Suprapubic skin (tissue), 4 donors: ENCODE measurements at regions not wholly inside any gene's neighbourhood (a gene's known extent, or its start where the extent isn't known, plus 50 kb on each side); places are given as distances from the start of the nearest gene placed in this dataset.

Experiments
- DNase-seq, 2 donors: peaks; one replicate each; pipeline ENCODE4 v3.0.0-alpha.2; 2019; ENCODE audit warnings: low spot score in 2 of 2
- H3K27ac ChIP-seq: fragments of 200-600 bp; sonication (generic); one replicate; pipeline ENCODE4 v1.5.1; 2019
- H3K27me3 ChIP-seq: fragments of 200-600 bp; sonication (generic); one replicate; pipeline ENCODE4 v1.5.1; 2019
- H3K36me3 ChIP-seq: fragments of 200-600 bp; sonication (generic); one replicate; pipeline ENCODE4 v1.5.1; 2019
- H3K4me1 ChIP-seq: fragments of 200-600 bp; sonication (generic); one replicate; pipeline ENCODE4 v1.5.1; 2019
- H3K4me3 ChIP-seq: fragments of 200-600 bp; sonication (generic); one replicate; pipeline ENCODE4 v1.5.1; 2019; ENCODE audit warnings: mild to moderate bottlenecking
- H3K9me3 ChIP-seq: fragments of 200-600 bp; sonication (generic); one replicate; pipeline ENCODE4 v1.5.1; 2019
- CTCF ChIP-seq, 2 donors: fragments of 200-600 bp in 1 of 2; fragments of 450-650 bp in 1 of 2; sonication (generic) in 1 of 2; IDR thresholded peaks; one replicate each; pipeline ENCODE4 v1.5.1; 2016 to 2019; ENCODE audit warnings: antibody characterized with exemption in 2 of 2, mild to moderate bottlenecking in 1 of 2, moderate library complexity in 1 of 2
- EP300 ChIP-seq: sonication (generic); formaldehyde crosslinking; IDR thresholded peaks from one replicate; pipeline ENCODE4 v1.6.1; 2017; ENCODE audit warnings: antibody characterized with exemption
- POLR2A ChIP-seq, 2 donors: fragments of 450-650 bp; IDR thresholded peaks; one replicate each; pipeline ENCODE4 v1.6.1; 2017; ENCODE audit warnings: antibody characterized with exemption in 2 of 2, mild to moderate bottlenecking in 2 of 2, moderate library complexity in 2 of 2
- POLR2AphosphoS5 ChIP-seq, 3 donors: sonication (generic); formaldehyde crosslinking; IDR thresholded peaks; one replicate each; pipeline ENCODE4 v1.6.1; 2017; ENCODE audit warnings: antibody characterized with exemption in 3 of 3
- WGBS: methylation state at CpG from one replicate; pipeline ENCODE4 v1.1.5; 2018; 5-methylcytosine and 5-hydroxymethylcytosine counted together

- Histone ChIP-seq H3K4me3 (no peak overlapping the region), H3K9me3 (no peaks in the 10 kb centered on the region), H3K4me1 (no peaks in the 10 kb centered on the region), H3K27ac (no peak overlapping the region), H3K27me3 (no peaks in the 10 kb centered on the region), H3K36me3 (no peaks in the 10 kb centered on the region)
- TF ChIP-seq POLR2A (IDR thresholded peaks at IDR 0.05): no peak
- TF ChIP-seq EP300: no peak
- TF ChIP-seq POLR2AphosphoS5 (IDR thresholded peaks at IDR 0.05): no peak
- TF ChIP-seq CTCF (IDR thresholded peaks at IDR 0.05): no peak
- no peak for DNase-seq
- WGBS: 57% methylated on average over 6 of the region's 6 CpGs
Observed at GRCh38 chr2:180416627-180417026, 409.5 kb upstream of the CWC22 start.

GRCh38 chr2:180413336-180413735, 406.2 kb upstream of the CWC22 start:
- DNase-seq: no peak
- Histone ChIP-seq H3K36me3 (no peaks in the 10 kb centered on the region), H3K27me3 (no peaks in the 10 kb centered on the region), H3K4me1 (no peaks in the 10 kb centered on the region), H3K9me3 (no peaks in the 10 kb centered on the region), H3K27ac (no peak overlapping the region), H3K4me3 (no peak overlapping the region)
- WGBS: 69% methylated on average over 2 of the region's 2 CpGs
- TF ChIP-seq EP300 (no peak), POLR2AphosphoS5 (IDR thresholded peaks at IDR 0.05) (no peak), CTCF (IDR thresholded peaks at IDR 0.05) (no peak), POLR2A (IDR thresholded peaks at IDR 0.05) (no peak)

DNA sequence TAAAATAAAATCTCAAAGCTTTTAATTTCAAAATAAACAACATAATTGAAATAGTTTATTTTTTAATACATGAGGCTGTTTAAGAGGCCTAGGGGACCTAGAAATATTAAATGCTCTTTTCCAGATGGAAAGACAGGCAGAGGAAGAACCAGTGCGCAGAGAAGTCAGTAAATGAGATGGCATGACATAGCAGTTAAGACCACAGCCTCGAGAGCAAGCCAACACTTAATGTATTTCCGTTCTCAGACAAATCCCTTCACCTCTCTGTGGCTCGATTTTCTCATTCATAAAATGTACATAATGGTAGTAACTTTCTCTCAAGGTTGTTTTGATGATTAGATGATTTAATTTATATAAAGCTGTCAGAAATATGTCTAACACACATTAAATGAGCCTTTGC, 405.1 kb upstream of the CWC22 start:
- no peaks in the 10 kb centered on the region for H3K27me3 ChIP-seq
- 53% methylated on average over 4 of the region's 4 CpGs for WGBS
- no peak overlapping the region for H3K27ac ChIP-seq
- H3K9me3 ChIP-seq: no peaks in the 10 kb centered on the region
- H3K4me3 ChIP-seq: no peak overlapping the region
- DNase-seq: no peak
- TF ChIP-seq CTCF (IDR thresholded peaks at IDR 0.05) (no peak), EP300 (no peak), POLR2AphosphoS5 (IDR thresholded peaks at IDR 0.05) (no peak), POLR2A (IDR thresholded peaks at IDR 0.05) (no peak)
- H3K4me1 ChIP-seq: no peaks in the 10 kb centered on the region
- no peaks in the 10 kb centered on the region for H3K36me3 ChIP-seq

GRCh38 chr2:180411661-180412060, 404.6 kb upstream of the CWC22 start:
- Histone ChIP-seq H3K27ac (no peak overlapping the region), H3K9me3 (no peaks in the 10 kb centered on the region), H3K27me3 (no peaks in the 10 kb centered on the region), H3K36me3 (no peaks in the 10 kb centered on the region), H3K4me3 (no peak overlapping the region), H3K4me1 (no peaks in the 10 kb centered on the region)
- DNase-seq: no peak
- 49% methylated on average over 5 of the region's 5 CpGs for WGBS
- TF ChIP-seq EP300: no peak
- TF ChIP-seq CTCF (IDR thresholded peaks at IDR 0.05): no peak
- no peak for TF ChIP-seq POLR2A (IDR thresholded peaks at IDR 0.05)
- TF ChIP-seq POLR2AphosphoS5 (IDR thresholded peaks at IDR 0.05): no peak

DNA sequence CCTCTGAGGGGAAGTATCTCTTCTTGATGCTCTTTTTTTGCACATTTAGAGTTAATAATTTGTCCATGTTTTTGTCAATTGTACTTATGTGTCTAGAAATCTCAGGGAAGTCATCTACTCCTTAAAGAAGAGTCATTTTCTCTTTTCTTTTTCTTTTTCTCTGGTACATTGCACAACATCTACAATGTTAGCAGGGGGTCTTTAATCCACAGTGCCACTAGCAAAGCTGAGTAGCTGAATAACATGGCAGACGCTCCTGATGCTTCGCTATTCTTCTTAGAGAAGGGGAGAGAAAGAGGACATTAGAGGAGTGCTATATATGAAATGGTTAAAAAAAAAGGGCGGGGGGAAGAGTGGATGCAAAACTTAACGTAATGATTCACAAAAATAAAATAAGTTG, 399.6 kb upstream of the CWC22 start:
- Histone ChIP-seq H3K4me1 (no peaks in the 10 kb centered on the region), H3K36me3 (no peaks in the 10 kb centered on the region), H3K4me3 (no peak overlapping the region), H3K9me3 (no peaks in the 10 kb centered on the region), H3K27ac (no peak overlapping the region), H3K27me3 (no peaks in the 10 kb centered on the region)
- no peak for TF ChIP-seq CTCF (IDR thresholded peaks at IDR 0.05)
- TF ChIP-seq EP300: no peak
- no peak for TF ChIP-seq POLR2AphosphoS5 (IDR thresholded peaks at IDR 0.05)
- TF ChIP-seq POLR2A (IDR thresholded peaks at IDR 0.05): no peak
- no peak for DNase-seq
- WGBS: 62% methylated on average over 4 of the region's 4 CpGs
